ENCODE measurements at regions not wholly inside any gene's neighbourhood (a gene's known extent, or its start where the extent isn't known, plus 50 kb on each side); places are given as distances from the start of the nearest gene placed in this dataset.
"Not testable (repeated sequence)": the region's sequence is repeated elsewhere in the genome, so short reads cannot be mapped to it uniquely, and the experiment has no call there.

DNA sequence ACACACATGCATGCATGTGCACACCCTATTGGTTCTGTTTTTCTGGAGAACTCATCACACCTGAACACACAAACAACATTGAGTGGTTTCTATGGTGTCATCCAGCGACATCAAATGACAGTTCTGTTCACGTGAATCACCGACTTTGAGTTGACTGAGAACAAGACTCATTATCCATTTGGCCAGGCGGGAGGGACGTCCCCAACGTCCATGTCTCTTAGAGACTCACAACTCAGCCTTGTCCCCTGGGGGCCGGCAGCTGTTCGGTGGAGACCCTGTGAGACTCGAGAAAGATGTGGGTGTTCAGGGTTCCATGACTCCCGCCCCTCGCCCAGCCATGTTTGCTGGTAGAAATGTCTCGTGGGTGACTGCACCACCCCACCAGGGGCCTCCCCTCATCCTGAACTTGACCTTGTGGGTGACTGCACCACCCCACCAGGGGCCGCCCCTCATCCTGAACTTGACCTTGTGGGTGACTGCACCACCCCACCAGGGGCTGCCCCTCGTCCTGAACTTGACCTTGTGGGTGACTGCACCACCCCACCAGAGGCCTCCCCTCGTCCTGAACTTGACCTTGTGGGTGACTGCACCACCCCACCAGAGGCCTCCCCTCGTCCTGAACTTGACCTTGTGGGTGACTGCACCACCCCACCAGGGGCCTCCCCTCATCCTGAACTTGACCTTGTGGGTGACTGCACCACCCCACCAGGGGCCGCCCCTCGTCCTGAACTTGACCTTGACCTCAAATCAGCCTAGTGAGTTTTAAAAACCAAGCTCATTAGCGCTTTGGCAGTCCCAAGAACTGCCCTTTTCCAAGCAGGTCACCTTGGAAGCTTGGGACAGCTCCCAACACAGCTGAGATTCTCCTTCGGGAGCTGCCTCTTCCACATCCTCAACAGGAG is 163.8 kb downstream of the SHANK2 start:
- TF ChIP-seq CTCF, POLR2A (IDR thresholded peaks at IDR 0.05): not testable (repeated sequence)

Measured in adrenal gland (tissue), 5 donors.